Right atrium auricular region (tissue), 2 donors: ENCODE measurements at regions not wholly inside any gene's neighbourhood (a gene's known extent, or its start where the extent isn't known, plus 50 kb on each side); places are given as distances from the start of the nearest gene placed in this dataset.

Source experiments
- DNase-seq: peaks from one replicate; pipeline ENCODE4 v3.0.0-alpha.2; 2019; ENCODE audit warnings: low spot score
- H3K27ac ChIP-seq, 2 donors: fragments of 200-600 bp; sonication (generic); 1 replicate in 1 of 2; 2 replicates in 1 of 2; pipeline ENCODE4 v1.5.1; 2016 to 2019
- H3K27me3 ChIP-seq, 2 donors: fragments of 200-600 bp; sonication (generic); one replicate each; pipeline versions ENCODE4 v1.5.1 to v1.6.0; 2017 to 2019
- H3K36me3 ChIP-seq: fragments of 200-600 bp; sonication (generic); one replicate; pipeline ENCODE4 v1.5.1; 2016
- H3K4me1 ChIP-seq, 2 donors: fragments of 200-600 bp; sonication (generic); one replicate each; pipeline versions ENCODE4 v1.5.1 to v1.6.0; 2017 to 2019
- H3K4me3 ChIP-seq, 2 donors: fragments of 200-600 bp; sonication (generic); 1 replicate in 1 of 2; 2 replicates in 1 of 2; pipeline ENCODE4 v1.5.1; 2017 to 2019; ENCODE audit warnings: mild to moderate bottlenecking in 1 of 2, moderate library complexity in 1 of 2
- H3K9me3 ChIP-seq, 2 donors: fragments of 200-600 bp; sonication (generic); one replicate each; pipeline ENCODE4 v1.5.1; 2019
- CTCF ChIP-seq, 2 donors: fragments of 200-600 bp; sonication (generic); IDR thresholded peaks; one replicate each; pipeline ENCODE4 v1.5.1; 2019; ENCODE audit warnings: antibody characterized with exemption in 2 of 2

GRCh38 chr12:114982760-114983159 is 298.8 kb upstream of the TBX3 start:
- no peaks in the 10 kb centered on the region for H3K36me3 ChIP-seq
- no peak for DNase-seq
- H3K4me1 ChIP-seq = no peaks in the 10 kb centered on the region
- H3K4me3 ChIP-seq = no peak overlapping the region
- no peak overlapping the region for H3K27ac ChIP-seq
- H3K27me3 ChIP-seq = no peaks in the 10 kb centered on the region
- no peaks in the 10 kb centered on the region for H3K9me3 ChIP-seq
- TF ChIP-seq CTCF (IDR thresholded peaks at IDR 0.05) = no peak

- Histone ChIP-seq H3K27ac (no peak overlapping the region), H3K36me3 (no peaks in the 10 kb centered on the region), H3K4me1 (no peaks in the 10 kb centered on the region), H3K9me3 (no peaks in the 10 kb centered on the region), H3K27me3 (no peaks in the 10 kb centered on the region), H3K4me3 (no peak overlapping the region)
- TF ChIP-seq CTCF (IDR thresholded peaks at IDR 0.05) = no peak
- no peak for DNase-seq
Measured at GRCh38 chr12:114981036-114981435, 297.1 kb upstream of the TBX3 start.

- TF ChIP-seq CTCF (IDR thresholded peaks at IDR 0.05) = no peak
- Histone ChIP-seq H3K27me3 (no peaks in the 10 kb centered on the region), H3K27ac (no peak overlapping the region), H3K36me3 (no peaks in the 10 kb centered on the region), H3K4me1 (no peaks in the 10 kb centered on the region), H3K4me3 (no peak overlapping the region), H3K9me3 (no peaks in the 10 kb centered on the region)
- no peak for DNase-seq
Measured at GRCh38 chr12:114976959-114977358, 293.0 kb upstream of the TBX3 start.

GRCh38 chr12:114976372-114976771 is 292.4 kb upstream of the TBX3 start:
- H3K4me1 ChIP-seq = no peaks in the 10 kb centered on the region
- no peak overlapping the region for H3K4me3 ChIP-seq
- H3K27me3 ChIP-seq = no peaks in the 10 kb centered on the region
- no peaks in the 10 kb centered on the region for H3K9me3 ChIP-seq
- H3K27ac ChIP-seq = no peak overlapping the region
- TF ChIP-seq CTCF (IDR thresholded peaks at IDR 0.05) = no peak
- H3K36me3 ChIP-seq = no peaks in the 10 kb centered on the region
- DNase-seq = no peak

- H3K27ac ChIP-seq = no peak overlapping the region
- no peak overlapping the region for H3K4me3 ChIP-seq
- H3K9me3 ChIP-seq = no peaks in the 10 kb centered on the region
- no peak for DNase-seq
- no peak for TF ChIP-seq CTCF (IDR thresholded peaks at IDR 0.05)
- no peaks in the 10 kb centered on the region for H3K4me1 ChIP-seq
- H3K36me3 ChIP-seq = no peaks in the 10 kb centered on the region
- H3K27me3 ChIP-seq = no peaks in the 10 kb centered on the region
Measured at GRCh38 chr12:114975640-114976310, 291.8 kb upstream of the TBX3 start.
